H9 (cell line): ENCODE measurements at regions not wholly inside any gene's neighbourhood (a gene's known extent, or its start where the extent isn't known, plus 50 kb on each side); places are given as distances from the start of the nearest gene placed in this dataset.

ENCODE experiments used
- DNase-seq: peaks from one replicate; pipeline ENCODE4 v3.0.0-alpha.2; 2017
- H2AFZ ChIP-seq: one replicate; pipeline ENCODE4 v1.6.1; 2013; ENCODE audit warnings: mild to moderate bottlenecking, low read length, control low read depth, moderate library complexity
- H2AK5ac ChIP-seq: 2 replicates; pipeline ENCODE4 v1.6.1; 2013; ENCODE audit warnings: low read length, control low read depth, mixed read lengths; ENCODE audit not compliant: insufficient read length
- H2BK120ac ChIP-seq: one replicate; pipeline ENCODE4 v1.6.1; 2013; ENCODE audit warnings: low read depth, mild to moderate bottlenecking, low read length, control low read depth, inconsistent platforms; ENCODE audit not compliant: poor library complexity, severe bottlenecking
- H2BK12ac ChIP-seq: 2 replicates; pipeline ENCODE4 v1.6.1; 2013; ENCODE audit warnings: low read length, control low read depth, mixed read lengths, low read depth; ENCODE audit not compliant: insufficient read length
- H2BK15ac ChIP-seq: 2 replicates; pipeline ENCODE4 v1.6.1; 2013; ENCODE audit warnings: low read depth, low read length, control low read depth
- H2BK20ac ChIP-seq: one replicate; pipeline ENCODE4 v1.6.1; 2013; ENCODE audit warnings: low read depth, mild to moderate bottlenecking, low read length, control low read depth, inconsistent platforms; ENCODE audit not compliant: poor library complexity, severe bottlenecking
- H2BK5ac ChIP-seq: 2 replicates; pipeline ENCODE4 v1.6.1; 2013; ENCODE audit warnings: low read length, control low read depth, mixed read lengths; ENCODE audit not compliant: insufficient read length
- H3K14ac ChIP-seq: 2 replicates; pipeline ENCODE4 v1.6.1; 2013; ENCODE audit warnings: low read length, control low read depth; ENCODE audit not compliant: insufficient read depth
- H3K18ac ChIP-seq: 2 replicates; pipeline ENCODE4 v1.6.1; 2013; ENCODE audit warnings: low read depth, mild to moderate bottlenecking, mixed read lengths, low read length, control low read depth; ENCODE audit not compliant: insufficient read length
- H3K23ac ChIP-seq: 2 replicates; pipeline ENCODE4 v1.6.1; 2013; ENCODE audit warnings: low read length, control low read depth, mixed read lengths, low read depth; ENCODE audit not compliant: insufficient read length
- H3K23me2 ChIP-seq: 2 replicates; pipeline ENCODE4 v1.6.1; 2013; ENCODE audit warnings: low read depth, mild to moderate bottlenecking, mixed read lengths, low read length, control low read depth; ENCODE audit not compliant: insufficient read length, poor library complexity, severe bottlenecking
- H3K27ac ChIP-seq: 2 replicates; pipeline ENCODE4 v1.5.1; 2013; ENCODE audit warnings: low read length, control low read depth, mixed read lengths, low read depth; ENCODE audit not compliant: insufficient read length
- H3K27me3 ChIP-seq: 2 replicates; pipeline ENCODE4 v1.6.1; 2013; ENCODE audit warnings: low read length, control low read depth, inconsistent platforms; ENCODE audit not compliant: insufficient read depth
- H3K4ac ChIP-seq: 2 replicates; pipeline ENCODE4 v1.6.1; 2013; ENCODE audit warnings: low read depth, mild to moderate bottlenecking, control low read depth, inconsistent platforms, low read length, moderate library complexity
- H3K4me1 ChIP-seq: 2 replicates; pipeline ENCODE4 v1.6.1; 2013; ENCODE audit warnings: low read length, control low read depth, inconsistent platforms; ENCODE audit not compliant: insufficient read depth
- H3K4me2 ChIP-seq: 2 replicates; pipeline ENCODE4 v1.6.1; 2013; ENCODE audit warnings: low read length, control low read depth, mixed read lengths; ENCODE audit not compliant: insufficient read length, insufficient read depth
- H3K56ac ChIP-seq: 2 replicates; pipeline ENCODE4 v1.6.1; 2013; ENCODE audit warnings: low read depth, mild to moderate bottlenecking, mixed read lengths, low read length, control low read depth; ENCODE audit not compliant: insufficient read length
- H3K79me1 ChIP-seq: 2 replicates; pipeline ENCODE4 v1.6.1; 2013; ENCODE audit warnings: low read depth, mild to moderate bottlenecking, moderate library complexity, low read length, control low read depth, inconsistent platforms; ENCODE audit not compliant: insufficient read depth, poor library complexity, severe bottlenecking
- H3K79me2 ChIP-seq: 2 replicates; pipeline ENCODE4 v1.6.1; 2013; ENCODE audit warnings: low read length, control low read depth, inconsistent platforms; ENCODE audit not compliant: insufficient read depth
- H3K9ac ChIP-seq: 2 replicates; pipeline ENCODE4 v1.6.1; 2013; ENCODE audit warnings: low read length, control low read depth, mixed read lengths; ENCODE audit not compliant: insufficient read length; ENCODE audit errors: extremely low read depth
- H3K9me3 ChIP-seq: one replicate; pipeline ENCODE4 v1.6.1; 2013; ENCODE audit warnings: low read depth, low read length, inconsistent platforms; ENCODE audit not compliant: control insufficient read depth
- H3T11ph ChIP-seq: one replicate; pipeline ENCODE4 v1.6.1; 2013; ENCODE audit warnings: mild to moderate bottlenecking, low read length, control low read depth, inconsistent platforms
- H4K20me1 ChIP-seq: one replicate; pipeline ENCODE4 v1.6.1; 2013; ENCODE audit not compliant: control insufficient read depth, insufficient read length, insufficient read depth
- H4K5ac ChIP-seq: 2 replicates; pipeline ENCODE4 v1.6.1; 2013; ENCODE audit warnings: low read depth, mild to moderate bottlenecking, mixed read lengths, low read length, control low read depth; ENCODE audit not compliant: insufficient read length
- H4K8ac ChIP-seq: replicated peaks from 2 replicates; pipeline ENCODE4 v1.6.1; 2013; ENCODE audit warnings: low read length, control low read depth, mixed read lengths, low read depth; ENCODE audit not compliant: insufficient read length
- H4K91ac ChIP-seq: 2 replicates; pipeline ENCODE4 v1.6.1; 2013; ENCODE audit warnings: low read depth, mild to moderate bottlenecking, moderate library complexity, mixed read lengths, low read length, control low read depth; ENCODE audit not compliant: insufficient read length
- H3K27ac Mint-ChIP-seq, 3 experiments: 2 replicates in 2 of 3; 3 replicates in 1 of 3; pipeline ENCODE4 v1.8.0; 2020 to 2021; ENCODE audit warnings: mixed read lengths in 3 of 3, mild to moderate bottlenecking in 1 of 3, moderate library complexity in 1 of 3
- H3K27me3 Mint-ChIP-seq: 2 replicates; pipeline ENCODE4 v1.8.0; 2021; ENCODE audit warnings: low read depth, mild to moderate bottlenecking, moderate library complexity, mixed read lengths
- H3K36me3 Mint-ChIP-seq, 3 experiments: 2 replicates in 2 of 3; 3 replicates in 1 of 3; pipeline ENCODE4 v1.8.0; 2020 to 2021; ENCODE audit warnings: low read depth in 3 of 3, mixed read lengths in 3 of 3; ENCODE audit not compliant: insufficient read depth in 1 of 3
- H3K4me1 Mint-ChIP-seq, 2 experiments: 2 replicates each; pipeline ENCODE4 v1.8.0; 2020; ENCODE audit warnings: mixed read lengths in 2 of 2
- H3K4me3 Mint-ChIP-seq, 2 experiments: 2 replicates in 1 of 2; 3 replicates in 1 of 2; pipeline ENCODE4 v1.8.0; 2020 to 2021; ENCODE audit warnings: mild to moderate bottlenecking in 2 of 2, mixed read lengths in 2 of 2, moderate library complexity in 1 of 2
- H3K9me3 Mint-ChIP-seq, 2 experiments: 2 replicates in 1 of 2; 3 replicates in 1 of 2; pipeline ENCODE4 v1.8.0; 2020; ENCODE audit warnings: mild to moderate bottlenecking in 2 of 2, mixed read lengths in 2 of 2, moderate library complexity in 1 of 2
- CTCF ChIP-seq: fragments of 200-600 bp; sonication (generic); conservative IDR thresholded peaks from 3 replicates; pipeline ENCODE4 v1.8.0; 2021; ENCODE audit warnings: antibody characterized with exemption, mild to moderate bottlenecking
- WGBS: extraction: QIAGEN DNeasy Blood & Tissue Kit; methylation state at CpG from one replicate; pipeline ENCODE4 v1.1.7; 2013; ENCODE audit warnings: missing lambda C conversion rate, low lambda C conversion rate, mixed read lengths; ENCODE audit not compliant: insufficient read length; ENCODE audit errors: extremely low coverage; 5-methylcytosine and 5-hydroxymethylcytosine counted together

DNA sequence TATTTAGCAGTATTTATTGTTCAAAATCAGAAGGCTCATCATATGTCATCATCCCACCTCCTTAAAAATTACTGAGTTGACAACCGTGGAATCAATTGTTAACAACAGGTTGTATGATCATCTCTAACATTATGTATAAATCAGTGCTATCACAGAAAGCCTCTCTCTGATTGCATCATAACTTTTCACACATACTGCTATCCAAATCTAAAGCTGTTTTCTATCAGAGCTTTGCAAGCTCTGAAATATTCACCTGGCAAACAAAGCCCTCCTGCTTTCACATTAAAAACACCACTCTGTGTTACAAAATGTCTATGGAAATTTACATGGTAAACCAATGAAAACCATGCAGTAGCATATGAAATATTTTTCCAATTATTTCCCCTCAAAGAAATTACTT, 310.0 kb downstream of the PDGFC start:
- Histone ChIP-seq H2BK20ac (no peak overlapping the region), H2BK120ac (no peak overlapping the region), H4K8ac (no peak overlapping the region), H4K91ac (no peak overlapping the region), H3K27ac (no peak overlapping the region), H4K5ac (no peak overlapping the region), H3K4ac (no peak overlapping the region), H3K79me1 (no peaks in the 10 kb centered on the region), H3K23me2 (no peaks in the 10 kb centered on the region), H3T11ph (no peak overlapping the region), H2BK5ac (no peak overlapping the region), H3K14ac (no peak overlapping the region), H3K23ac (no peak overlapping the region), H3K18ac (no peak overlapping the region), H4K20me1 (no peaks in the 10 kb centered on the region), H3K56ac (no peak overlapping the region), H2AK5ac (no peak overlapping the region), H2BK15ac (no peak overlapping the region), H2BK12ac (no peak overlapping the region), H2AFZ (no peak overlapping the region), H3K9ac (no peak overlapping the region), H3K79me2 (no peaks in the 10 kb centered on the region), H3K4me1 (0 out of 2 replicates have a peak, but pooled peaks cover 2% of the 10 kb centered on the region), H3K27me3 (no peaks in the 10 kb centered on the region), H3K9me3 (no peaks in the 10 kb centered on the region), H3K4me2 (no peak overlapping the region)
- peaks cover 3 to 4% of the 10 kb centered on the region in 2 experiments; a peak in 3 of 4 replicates for H3K4me1 Mint-ChIP-seq
- TF ChIP-seq CTCF: no peak
- H3K27me3 Mint-ChIP-seq: no peaks in the 10 kb centered on the region
- H3K4me3 Mint-ChIP-seq: no peak overlapping the region
- no peaks in the 10 kb centered on the region for H3K9me3 Mint-ChIP-seq
- no peak for DNase-seq
- H3K27ac Mint-ChIP-seq: no peak overlapping the region
- no peaks in the 10 kb centered on the region for H3K36me3 Mint-ChIP-seq
- WGBS: no CpG with 5 or more reads among the region's 1 CpG
